ENCODE measurements at regions not wholly inside any gene's neighbourhood (a gene's known extent, or its start where the extent isn't known, plus 50 kb on each side); places are given as distances from the start of the nearest gene placed in this dataset.

DNA sequence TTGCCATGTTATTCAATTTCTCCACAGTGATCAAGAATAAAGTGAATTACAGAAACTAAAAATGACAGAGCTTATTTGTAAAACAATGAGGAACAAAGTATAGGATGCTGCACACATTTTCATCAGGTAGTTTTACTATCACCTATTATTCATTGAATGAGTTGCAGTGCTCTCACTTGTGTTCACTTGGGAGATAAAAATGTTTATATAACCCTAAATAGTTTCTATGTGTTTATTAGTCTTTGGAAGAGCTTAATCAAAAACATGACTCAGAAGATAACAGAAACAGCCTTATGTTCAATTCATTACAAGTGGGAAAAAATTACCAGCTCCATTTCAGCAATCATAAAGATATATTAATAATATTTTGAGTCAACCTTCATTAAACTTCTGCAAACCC, 796.2 kb downstream of the SLITRK1 start:
- TF ChIP-seq, protein P1, sequence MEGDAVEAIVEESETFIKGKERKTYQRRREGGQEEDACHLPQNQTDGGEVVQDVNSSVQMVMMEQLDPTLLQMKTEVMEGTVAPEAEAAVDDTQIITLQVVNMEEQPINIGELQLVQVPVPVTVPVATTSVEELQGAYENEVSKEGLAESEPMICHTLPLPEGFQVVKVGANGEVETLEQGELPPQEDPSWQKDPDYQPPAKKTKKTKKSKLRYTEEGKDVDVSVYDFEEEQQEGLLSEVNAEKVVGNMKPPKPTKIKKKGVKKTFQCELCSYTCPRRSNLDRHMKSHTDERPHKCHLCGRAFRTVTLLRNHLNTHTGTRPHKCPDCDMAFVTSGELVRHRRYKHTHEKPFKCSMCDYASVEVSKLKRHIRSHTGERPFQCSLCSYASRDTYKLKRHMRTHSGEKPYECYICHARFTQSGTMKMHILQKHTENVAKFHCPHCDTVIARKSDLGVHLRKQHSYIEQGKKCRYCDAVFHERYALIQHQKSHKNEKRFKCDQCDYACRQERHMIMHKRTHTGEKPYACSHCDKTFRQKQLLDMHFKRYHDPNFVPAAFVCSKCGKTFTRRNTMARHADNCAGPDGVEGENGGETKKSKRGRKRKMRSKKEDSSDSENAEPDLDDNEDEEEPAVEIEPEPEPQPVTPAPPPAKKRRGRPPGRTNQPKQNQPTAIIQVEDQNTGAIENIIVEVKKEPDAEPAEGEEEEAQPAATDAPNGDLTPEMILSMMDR (IDR thresholded peaks at IDR 0.05): no peak
- TF ChIP-seq SREBF2 (IDR thresholded peaks at IDR 0.05): no peak
- TF ChIP-seq BHLHE40 (IDR thresholded peaks at IDR 0.05; ENCODE audit: low read depth, low read length): no peak
- no peak for TF ChIP-seq POLR2A (IDR thresholded peaks at IDR 0.05; ENCODE audit: low read length)
- TF ChIP-seq RCOR1 (IDR thresholded peaks at IDR 0.05; ENCODE audit: low read depth, low read length): no peak
- TF ChIP-seq FOSB (CRISPR knock-in tag; IDR thresholded peaks at IDR 0.05): no peak
- no peak for TF ChIP-seq RAD21 (conservative IDR thresholded peaks at IDR 0.05 in 1 of 2, IDR thresholded peaks at IDR 0.05 in 1 of 2)
- TF ChIP-seq REST (IDR thresholded peaks at IDR 0.05): no peak
- no peak for TF ChIP-seq CBX2 (IDR thresholded peaks at IDR 0.05; ENCODE audit: borderline replicate concordance, low read depth)
- TF ChIP-seq EP300 (IDR thresholded peaks at IDR 0.05): no peak
- TF ChIP-seq, protein P2, sequence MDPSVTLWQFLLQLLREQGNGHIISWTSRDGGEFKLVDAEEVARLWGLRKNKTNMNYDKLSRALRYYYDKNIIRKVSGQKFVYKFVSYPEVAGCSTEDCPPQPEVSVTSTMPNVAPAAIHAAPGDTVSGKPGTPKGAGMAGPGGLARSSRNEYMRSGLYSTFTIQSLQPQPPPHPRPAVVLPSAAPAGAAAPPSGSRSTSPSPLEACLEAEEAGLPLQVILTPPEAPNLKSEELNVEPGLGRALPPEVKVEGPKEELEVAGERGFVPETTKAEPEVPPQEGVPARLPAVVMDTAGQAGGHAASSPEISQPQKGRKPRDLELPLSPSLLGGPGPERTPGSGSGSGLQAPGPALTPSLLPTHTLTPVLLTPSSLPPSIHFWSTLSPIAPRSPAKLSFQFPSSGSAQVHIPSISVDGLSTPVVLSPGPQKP (IDR thresholded peaks at IDR 0.05; ENCODE audit: low read depth, low read length): no peak

Measured in A549 (cell line).